SJSA1 (cell line): ENCODE measurements at regions not wholly inside any gene's neighbourhood (a gene's known extent, or its start where the extent isn't known, plus 50 kb on each side); places are given as distances from the start of the nearest gene placed in this dataset.

Source experiments
- DNase-seq, 2 experiments: peaks; one replicate each; pipeline ENCODE4 v3.0.0-alpha.2; 2015 to 2020; ENCODE audit warnings: low spot score in 2 of 2, low read depth in 1 of 2
- H3K27ac ChIP-seq: fragments of 250-450 bp; sonication (Bioruptor Pico); 2 replicates; pipeline ENCODE4 v1.5.1; 2020; ENCODE audit warnings: mild to moderate bottlenecking, moderate library complexity
- H3K27me3 ChIP-seq: fragments of 250-450 bp; sonication (Bioruptor Pico); replicated peaks from 2 replicates; pipeline ENCODE4 v1.5.1; 2020; ENCODE audit warnings: mild to moderate bottlenecking, moderate library complexity
- H3K36me3 ChIP-seq: fragments of 250-450 bp; sonication (Bioruptor Pico); 2 replicates; pipeline ENCODE4 v1.5.1; 2020; ENCODE audit warnings: mild to moderate bottlenecking
- H3K4me1 ChIP-seq: fragments of 250-450 bp; sonication (Bioruptor Pico); replicated peaks from 2 replicates; pipeline ENCODE4 v1.6.1; 2021; ENCODE audit warnings: mild to moderate bottlenecking
- H3K4me3 ChIP-seq: fragments of 250-450 bp; sonication (Bioruptor Pico); 2 replicates; pipeline ENCODE4 v1.5.1; 2020; ENCODE audit warnings: mild to moderate bottlenecking
- H3K9me3 ChIP-seq: fragments of 250-450 bp; sonication (Bioruptor Pico); replicated peaks from 2 replicates; pipeline ENCODE4 v1.5.1; 2020; ENCODE audit warnings: mild to moderate bottlenecking

DNA sequence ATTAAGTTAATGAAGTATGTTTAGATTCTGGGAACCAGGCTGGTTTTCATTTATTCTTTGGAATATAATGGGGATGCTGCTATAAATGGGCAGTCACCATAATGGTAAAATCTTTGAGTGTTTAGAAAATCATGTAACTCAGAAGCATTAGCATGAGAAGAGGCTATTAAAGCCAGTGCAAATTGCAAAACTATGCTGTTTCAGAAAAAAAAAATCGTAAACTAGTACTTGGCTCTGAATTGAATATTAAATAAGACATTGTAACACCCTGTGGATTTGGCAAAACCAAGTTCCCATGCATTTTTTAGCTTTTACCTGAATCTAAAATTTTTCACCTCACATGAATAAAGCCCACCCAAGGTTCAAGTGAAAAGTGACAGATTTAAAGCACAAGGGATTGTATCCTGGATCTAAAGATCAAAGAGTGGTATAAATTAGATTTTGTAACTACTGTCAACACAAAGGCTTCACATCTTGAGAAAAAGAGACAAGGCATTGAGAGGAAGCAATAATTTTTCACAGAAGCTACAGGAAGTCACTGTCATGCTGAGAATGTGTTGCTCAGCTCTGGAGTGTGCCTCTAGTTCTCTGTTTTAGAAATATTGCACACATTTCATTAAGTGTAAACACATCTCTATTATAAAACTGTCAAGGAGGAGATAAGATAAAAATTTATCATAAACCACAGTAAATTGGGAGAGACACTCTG, 142.2 kb downstream of the ABCA8 start:
- DNase-seq = no peak
- Histone ChIP-seq H3K4me3 (no peak overlapping the region), H3K4me1 (peaks cover 3% of the 10 kb centered on the region), H3K36me3 (no peaks in the 10 kb centered on the region), H3K27ac (no peak overlapping the region), H3K27me3 (no peaks in the 10 kb centered on the region), H3K9me3 (0 out of 2 replicates have a peak, but pooled peaks cover 9% of the 10 kb centered on the region)

DNA sequence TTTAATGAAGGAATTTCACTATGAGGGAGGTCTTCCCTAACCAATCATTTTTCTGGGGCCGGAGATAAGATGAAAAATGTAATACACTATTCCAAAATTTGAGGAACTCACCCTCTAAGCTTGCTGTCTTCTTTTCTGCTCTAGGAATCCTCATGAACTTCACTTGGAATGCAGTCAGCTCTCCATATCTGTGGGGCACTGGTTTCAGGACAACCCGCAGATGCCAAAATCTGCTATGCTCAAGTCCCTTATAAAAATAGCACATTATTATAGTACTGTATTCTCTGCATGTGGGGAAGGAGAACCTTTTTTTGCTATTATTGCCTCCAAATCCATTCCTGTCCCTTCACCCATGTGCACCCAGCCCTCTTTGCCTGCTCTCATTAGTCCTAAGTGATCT, 146.0 kb downstream of the ABCA8 start:
- DNase-seq = no peak

DNA sequence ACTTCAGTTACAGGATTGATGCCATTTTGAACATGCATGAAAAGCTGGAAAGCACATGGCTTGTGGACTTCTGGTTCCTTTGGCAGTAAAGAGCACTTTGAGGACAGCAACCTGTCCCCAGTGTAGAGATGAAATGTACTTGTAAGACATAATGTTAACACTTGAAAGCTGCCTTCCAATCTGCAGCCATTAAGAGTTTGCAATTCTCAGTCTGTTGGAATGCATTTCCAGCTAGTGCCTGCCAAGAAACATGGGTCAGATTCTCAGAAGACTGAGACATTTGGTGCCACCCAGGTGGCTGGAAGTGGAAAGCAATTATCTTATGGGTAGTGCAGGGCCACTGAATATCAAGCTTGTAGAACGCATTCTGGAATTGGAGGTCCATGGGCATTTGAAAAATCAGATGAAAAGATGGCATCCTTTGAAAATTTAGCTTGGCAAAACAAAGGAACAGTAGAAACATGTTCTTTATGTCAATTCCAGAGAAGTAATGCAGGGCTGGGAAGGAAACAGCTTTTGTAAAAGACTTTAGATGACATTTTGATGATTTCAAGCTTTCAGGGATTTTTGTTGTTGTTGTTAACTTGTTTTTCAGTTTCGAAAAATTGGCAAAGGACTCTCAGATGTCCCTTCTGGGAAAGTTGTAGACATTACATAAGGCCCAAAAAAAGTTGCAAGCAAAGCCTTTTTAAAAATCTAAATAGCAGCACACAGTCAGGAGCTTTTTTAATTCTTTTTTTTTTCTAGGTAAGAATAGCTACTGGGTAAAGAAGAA, 147.0 kb downstream of the ABCA8 start:
- H3K27me3 ChIP-seq = no peaks in the 10 kb centered on the region
- 0 out of 2 replicates have a peak, but pooled peaks cover 8% of the 10 kb centered on the region for H3K9me3 ChIP-seq
- H3K36me3 ChIP-seq = no peaks in the 10 kb centered on the region
- DNase-seq = no peak
- no peak overlapping the region for H3K27ac ChIP-seq
- no peak overlapping the region for H3K4me3 ChIP-seq
- H3K4me1 ChIP-seq = peaks cover 9% of the 10 kb centered on the region

More for the DNA sequence above, 146.0 kb downstream of the ABCA8 start:
- Histone ChIP-seq H3K4me1 (peaks cover 9% of the 10 kb centered on the region), H3K9me3 (0 out of 2 replicates have a peak, but pooled peaks cover 9% of the 10 kb centered on the region), H3K27ac (no peak overlapping the region), H3K36me3 (no peaks in the 10 kb centered on the region), H3K4me3 (no peak overlapping the region), H3K27me3 (no peaks in the 10 kb centered on the region)

DNA sequence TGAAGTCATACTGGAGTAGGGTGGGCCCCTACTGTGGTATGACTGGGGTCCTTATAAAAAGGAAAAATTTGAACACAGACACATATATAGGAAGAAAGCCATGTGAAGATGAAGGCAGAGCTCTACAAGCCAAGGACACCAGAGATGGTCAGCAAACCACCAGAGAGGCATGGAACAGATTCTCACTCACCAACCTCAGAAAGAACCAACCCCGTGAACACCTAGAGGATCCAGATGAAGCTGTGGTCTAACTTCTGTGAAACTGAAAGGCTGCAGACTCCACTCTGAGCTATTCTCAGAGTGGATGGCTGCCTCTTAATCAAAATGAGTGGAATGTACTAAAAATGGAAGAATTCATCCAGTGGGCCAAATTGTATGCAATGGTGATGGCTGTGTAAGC, 149.6 kb downstream of the ABCA8 start:
- peaks cover 12% of the 10 kb centered on the region for H3K4me1 ChIP-seq
- no peak overlapping the region for H3K4me3 ChIP-seq
- no peaks in the 10 kb centered on the region for H3K9me3 ChIP-seq
- H3K27me3 ChIP-seq = no peaks in the 10 kb centered on the region
- no peaks in the 10 kb centered on the region for H3K36me3 ChIP-seq
- no peak overlapping the region for H3K27ac ChIP-seq
- no peak for DNase-seq

DNA sequence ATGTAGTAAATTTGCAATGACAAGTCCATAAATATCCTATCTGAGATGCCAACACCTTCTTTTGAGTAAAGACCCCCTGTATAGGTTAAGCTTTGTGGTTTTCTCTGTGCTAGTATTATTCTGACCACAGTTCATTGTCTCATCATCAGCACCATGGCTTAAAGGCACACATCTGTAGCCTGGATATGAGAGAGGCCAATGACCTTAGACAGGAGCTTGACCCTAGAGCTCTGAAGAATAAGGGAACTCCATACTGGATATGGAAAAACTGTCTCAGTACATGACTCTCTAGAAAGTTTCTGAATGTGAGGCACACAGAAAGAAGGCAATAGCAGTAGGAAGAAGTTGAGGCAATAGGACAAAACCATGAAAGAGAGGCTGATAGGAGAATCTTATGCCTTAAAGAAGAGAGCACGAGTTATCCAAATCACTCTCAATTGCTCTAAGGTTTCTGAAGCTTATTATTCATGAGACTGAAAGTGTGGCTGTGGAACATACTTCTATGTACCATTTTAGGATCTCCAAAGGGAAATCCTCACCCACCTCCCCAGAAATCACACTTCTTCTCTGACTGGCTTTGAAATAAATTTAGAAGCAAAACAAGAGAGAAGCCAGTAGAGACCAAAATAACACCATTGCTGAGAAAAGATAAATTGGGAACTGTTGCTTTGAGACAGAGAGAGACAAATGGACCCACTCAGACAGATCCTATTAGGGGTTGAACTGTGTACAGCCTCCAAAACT, 150.2 kb downstream of the ABCA8 start:
- Histone ChIP-seq H3K4me3 (no peak overlapping the region), H3K36me3 (no peaks in the 10 kb centered on the region), H3K9me3 (no peaks in the 10 kb centered on the region), H3K4me1 (peaks cover 15% of the 10 kb centered on the region), H3K27me3 (no peaks in the 10 kb centered on the region), H3K27ac (no peak overlapping the region)
- no peak for DNase-seq

DNA sequence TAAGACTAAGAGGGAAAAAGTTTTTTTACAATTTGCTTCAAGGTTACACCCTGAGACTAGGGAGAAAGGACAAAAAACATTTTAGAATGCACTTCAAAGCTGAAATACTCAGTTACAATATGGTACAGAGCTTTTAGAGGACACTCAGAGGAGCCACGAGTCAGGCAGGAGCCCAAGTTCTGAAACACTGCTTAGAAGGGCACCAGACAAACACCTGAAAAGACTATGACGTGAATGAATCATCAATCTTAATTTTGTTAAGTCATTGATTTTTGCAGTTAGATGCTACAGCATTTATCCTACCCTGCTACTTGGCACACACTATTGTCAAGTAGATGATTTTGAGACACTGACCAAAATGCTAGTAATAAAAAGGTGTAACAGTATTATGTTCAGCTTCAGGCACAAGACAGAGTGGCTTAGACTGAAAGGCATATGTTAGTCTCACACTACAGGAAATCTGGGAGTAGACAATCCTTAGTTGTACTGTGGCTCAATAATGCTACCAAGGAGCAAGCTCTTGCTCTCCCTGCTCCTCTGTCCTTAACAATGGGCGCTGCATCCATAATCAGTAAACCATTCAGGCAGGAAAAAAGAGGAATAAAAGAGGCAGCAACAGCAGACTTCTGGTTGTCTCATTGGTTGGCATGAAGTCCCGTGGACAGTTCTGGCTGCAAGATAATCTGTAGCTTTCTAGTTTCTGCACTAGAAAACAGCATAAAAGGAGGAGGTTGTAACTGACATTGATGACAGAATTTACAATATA, 151.8 kb downstream of the ABCA8 start:
- peaks cover 15% of the 10 kb centered on the region for H3K4me1 ChIP-seq
- H3K4me3 ChIP-seq = no peak overlapping the region

DNA sequence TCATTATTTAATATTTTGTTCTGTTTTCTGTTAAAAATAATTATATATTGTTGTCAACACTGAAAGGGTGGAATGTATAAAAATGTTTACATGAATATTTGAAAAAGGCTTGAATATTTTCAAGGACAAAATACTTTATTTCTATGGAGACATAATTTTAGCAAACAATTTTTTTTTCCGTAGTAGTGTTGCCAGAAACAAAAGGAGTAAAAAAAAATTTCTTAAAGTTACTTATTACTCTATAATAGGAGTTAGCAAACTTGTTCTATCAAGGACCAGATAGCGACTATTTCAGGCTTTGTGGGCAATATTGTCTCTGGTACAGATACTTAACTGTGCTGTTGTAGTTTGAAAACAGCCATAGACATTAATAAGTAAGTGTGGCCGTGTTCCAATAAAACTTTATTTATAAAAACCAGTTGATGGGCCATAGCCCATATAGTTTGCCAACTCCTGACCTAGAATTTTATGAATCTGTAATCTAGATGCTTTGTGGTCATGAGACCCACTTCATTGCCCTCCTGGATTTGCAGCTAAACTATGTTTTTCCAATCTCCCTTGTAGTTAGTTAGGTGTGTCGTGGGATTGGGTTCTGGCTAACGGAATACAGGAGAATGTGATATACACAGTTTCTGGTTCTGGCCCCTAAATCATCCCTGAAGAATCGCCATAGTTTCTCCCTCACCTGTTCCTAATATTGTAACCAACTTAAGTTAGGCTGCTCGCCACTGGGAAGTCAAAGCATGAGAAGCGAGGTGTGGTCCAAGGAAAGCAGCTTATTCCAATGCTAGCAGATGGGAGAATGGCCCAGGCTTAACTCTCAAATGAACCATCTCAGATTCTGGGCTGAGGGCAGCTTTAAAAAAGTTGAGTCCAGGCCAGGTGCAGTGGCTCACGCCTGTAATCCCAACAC, 153.6 kb downstream of the ABCA8 start:
- H3K27me3 ChIP-seq = no peaks in the 10 kb centered on the region
- no peak overlapping the region for H3K27ac ChIP-seq
- peaks cover 6% of the 10 kb centered on the region; the same call in 1 of the 2 replicates for H3K4me1 ChIP-seq
- no peak for DNase-seq
- H3K36me3 ChIP-seq = no peaks in the 10 kb centered on the region
- H3K4me3 ChIP-seq = no peak overlapping the region
- no peaks in the 10 kb centered on the region for H3K9me3 ChIP-seq

More for the DNA sequence above, 151.8 kb downstream of the ABCA8 start:
- H3K9me3 ChIP-seq = no peaks in the 10 kb centered on the region
- no peaks in the 10 kb centered on the region for H3K36me3 ChIP-seq
- H3K27ac ChIP-seq = no peak overlapping the region
- no peaks in the 10 kb centered on the region for H3K27me3 ChIP-seq
- no peak for DNase-seq

DNA sequence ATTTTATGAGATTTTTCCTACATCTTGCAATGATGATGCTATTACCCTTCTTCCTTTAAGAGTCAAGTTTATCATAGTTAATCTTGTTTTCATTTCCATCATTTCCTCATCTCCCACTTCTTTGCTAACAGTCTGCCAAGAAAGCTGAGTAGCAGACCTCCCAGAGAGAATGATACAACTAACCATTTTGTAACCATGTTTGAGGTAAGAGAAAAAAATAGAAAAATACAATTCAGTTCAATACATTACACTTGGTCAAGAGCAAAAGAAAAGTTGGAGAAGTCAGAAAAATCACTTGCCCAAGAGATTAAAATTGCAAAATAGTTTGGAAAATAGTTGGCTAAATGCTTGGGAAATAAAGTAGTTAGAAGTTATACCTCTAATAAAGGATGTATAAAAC, 154.4 kb downstream of the ABCA8 start:
- Histone ChIP-seq H3K36me3 (no peaks in the 10 kb centered on the region), H3K27ac (no peak overlapping the region), H3K4me3 (no peak overlapping the region), H3K9me3 (no peaks in the 10 kb centered on the region), H3K27me3 (no peaks in the 10 kb centered on the region), H3K4me1 (peaks cover 6% of the 10 kb centered on the region; the same call in 1 of the 2 replicates)
- peak in 1 of 2 experiments; percentile 33 for DNase-seq

DNA sequence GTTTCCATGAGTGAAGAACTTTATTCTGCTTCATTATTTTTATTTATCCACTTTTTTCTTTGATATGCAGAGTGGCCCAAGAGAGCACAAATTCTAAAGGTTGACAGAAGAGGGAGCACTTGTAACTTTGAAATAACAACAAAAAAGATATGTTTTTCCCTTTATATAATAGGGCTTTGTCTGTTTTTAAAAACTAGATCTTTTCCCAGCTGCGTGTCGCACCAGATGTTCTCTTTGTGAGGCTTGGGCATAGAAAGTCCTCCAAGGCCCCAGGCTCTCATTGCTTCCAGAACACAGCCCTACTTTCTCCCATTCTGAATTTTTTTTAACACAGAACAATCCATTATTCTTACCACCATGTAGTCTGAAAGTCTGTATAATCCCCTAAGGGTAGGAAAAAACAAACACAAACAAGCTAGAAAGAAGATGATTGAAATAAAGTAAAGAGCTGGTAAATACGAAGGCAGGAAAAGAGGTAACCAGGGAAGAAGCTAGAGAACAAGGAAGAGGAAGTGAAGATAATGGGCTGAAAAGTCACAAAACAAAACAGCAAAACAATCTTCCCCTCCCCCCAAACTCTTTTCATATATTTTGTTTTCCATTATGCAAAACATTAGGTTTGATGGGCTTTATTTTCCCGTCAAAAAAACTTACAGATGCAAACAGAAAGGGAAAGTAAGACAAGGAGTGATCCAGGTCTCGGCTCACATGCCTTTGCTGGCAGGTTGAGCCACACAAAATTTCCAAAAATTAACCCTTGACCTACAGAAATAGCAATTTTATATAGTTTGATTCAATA, 160.4 kb downstream of the ABCA8 start:
- no peaks in the 10 kb centered on the region for H3K36me3 ChIP-seq
- peak overlapping the region; percentile 40 for H3K27ac ChIP-seq
- peak in 1 of 2 experiments; percentile 57 for DNase-seq

DNA sequence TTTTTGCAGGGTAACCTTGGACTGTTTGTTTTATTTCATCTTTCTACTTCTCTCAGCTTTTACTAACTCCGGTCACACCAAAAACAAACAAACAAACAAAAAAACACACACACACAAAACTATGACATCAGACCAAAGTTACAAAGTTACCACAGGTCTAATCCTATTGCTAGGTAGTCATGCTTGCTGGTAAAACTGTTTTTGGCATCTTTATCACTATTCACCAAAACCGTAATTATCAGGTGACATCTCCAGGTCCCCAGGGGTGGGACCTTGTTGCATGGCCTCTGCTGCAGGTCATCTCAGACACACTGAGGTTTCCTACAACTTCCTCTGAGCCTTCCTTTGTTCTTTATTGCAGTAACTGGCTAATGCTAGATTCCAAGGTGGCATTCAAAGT, 162.3 kb downstream of the ABCA8 start:
- no peak overlapping the region for H3K4me3 ChIP-seq
- no peaks in the 10 kb centered on the region for H3K36me3 ChIP-seq
- peak in 1 of 2 experiments; percentile 28 for DNase-seq
- H3K27ac ChIP-seq = peak overlapping the region; percentile 27; the same call in 1 of the 2 replicates
- H3K9me3 ChIP-seq = no peaks in the 10 kb centered on the region
- H3K27me3 ChIP-seq = no peaks in the 10 kb centered on the region
- peaks cover 54% of the 10 kb centered on the region for H3K4me1 ChIP-seq

More for the DNA sequence above, 160.4 kb downstream of the ABCA8 start:
- Histone ChIP-seq H3K27me3 (no peaks in the 10 kb centered on the region), H3K4me1 (peaks cover 54% of the 10 kb centered on the region), H3K4me3 (no peak overlapping the region), H3K9me3 (no peaks in the 10 kb centered on the region)

DNA sequence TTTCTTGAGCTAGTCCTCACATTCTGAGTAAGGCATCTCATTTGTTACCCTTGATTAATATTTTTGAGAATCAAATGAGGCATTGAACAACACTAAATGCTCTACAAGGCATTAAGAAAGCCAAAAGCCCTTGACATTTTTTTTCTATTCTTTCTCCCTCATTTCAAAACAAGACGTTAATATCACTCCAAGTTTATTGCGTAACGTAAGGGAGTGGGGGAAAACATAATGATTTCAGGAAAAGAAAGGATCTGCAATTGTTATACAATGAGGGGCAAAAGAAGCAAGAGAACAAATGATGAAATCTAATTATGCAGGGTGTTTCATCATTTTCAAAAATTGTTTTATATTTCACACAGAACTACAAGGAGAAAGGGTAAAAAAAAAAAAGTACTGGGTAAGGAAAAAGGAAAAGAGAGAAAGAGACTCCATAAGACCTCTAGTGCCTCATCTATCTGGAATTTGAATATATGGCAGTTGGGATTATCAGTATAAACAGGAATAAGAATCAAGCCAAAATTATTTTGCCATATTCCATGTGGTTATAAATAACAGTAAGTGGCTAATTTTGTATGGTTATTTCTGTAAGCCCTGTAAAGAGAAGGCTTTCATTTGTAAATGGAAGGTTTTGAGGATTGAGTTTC, 163.0 kb downstream of the ABCA8 start:
- Histone ChIP-seq H3K4me1 (peaks cover 54% of the 10 kb centered on the region), H3K4me3 (no peak overlapping the region), H3K27me3 (no peaks in the 10 kb centered on the region), H3K36me3 (no peaks in the 10 kb centered on the region), H3K27ac (peak overlapping the region; percentile 7; the same call in 1 of the 2 replicates), H3K9me3 (no peaks in the 10 kb centered on the region)
- no peak for DNase-seq
